Lower leg skin (tissue), 3 donors: ENCODE measurements at regions not wholly inside any gene's neighbourhood (a gene's known extent, or its start where the extent isn't known, plus 50 kb on each side); places are given as distances from the start of the nearest gene placed in this dataset.
"Not testable (repeated sequence)": the region's sequence is repeated elsewhere in the genome, so short reads cannot be mapped to it uniquely, and the experiment has no call there.

ENCODE experiments used
- POLR2A ChIP-seq, 2 donors: fragments of 450-650 bp; IDR thresholded peaks; one replicate each; pipeline ENCODE4 v1.6.1; 2016 to 2017; ENCODE audit warnings: antibody characterized with exemption in 2 of 2, mild to moderate bottlenecking in 1 of 2, moderate library complexity in 1 of 2
- TF ChIP-seq, protein P1 (sequence below), 3 donors: fragments of 450-650 bp; IDR thresholded peaks; one replicate each; pipeline ENCODE4 v1.5.1; 2016; ENCODE audit warnings: antibody characterized with exemption in 3 of 3, mild to moderate bottlenecking in 3 of 3, moderate library complexity in 2 of 3

DNA sequence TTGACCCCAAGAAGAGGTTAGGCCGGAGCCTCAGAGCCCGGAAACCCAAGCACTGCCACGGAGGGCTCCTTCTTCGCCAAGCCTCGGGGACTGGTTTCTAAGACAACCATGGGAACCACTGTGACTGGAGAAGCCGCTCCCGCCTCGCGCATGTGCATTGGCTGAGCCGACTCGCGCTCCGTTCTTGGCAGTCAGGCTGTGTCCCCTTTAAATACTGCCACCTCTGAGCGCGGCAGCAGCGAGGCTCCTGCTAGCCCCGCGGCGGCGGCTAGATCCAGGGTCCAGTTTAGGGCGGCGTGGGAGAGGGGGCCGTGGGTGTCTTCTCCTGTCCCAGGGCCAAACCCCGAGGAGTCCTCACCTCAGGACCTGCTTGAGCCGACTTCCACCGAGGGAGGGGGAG is 457.1 kb upstream of the ZNG1F start:
- not testable (repeated sequence) for TF ChIP-seq POLR2A (IDR thresholded peaks at IDR 0.05)
- TF ChIP-seq, protein P1, sequence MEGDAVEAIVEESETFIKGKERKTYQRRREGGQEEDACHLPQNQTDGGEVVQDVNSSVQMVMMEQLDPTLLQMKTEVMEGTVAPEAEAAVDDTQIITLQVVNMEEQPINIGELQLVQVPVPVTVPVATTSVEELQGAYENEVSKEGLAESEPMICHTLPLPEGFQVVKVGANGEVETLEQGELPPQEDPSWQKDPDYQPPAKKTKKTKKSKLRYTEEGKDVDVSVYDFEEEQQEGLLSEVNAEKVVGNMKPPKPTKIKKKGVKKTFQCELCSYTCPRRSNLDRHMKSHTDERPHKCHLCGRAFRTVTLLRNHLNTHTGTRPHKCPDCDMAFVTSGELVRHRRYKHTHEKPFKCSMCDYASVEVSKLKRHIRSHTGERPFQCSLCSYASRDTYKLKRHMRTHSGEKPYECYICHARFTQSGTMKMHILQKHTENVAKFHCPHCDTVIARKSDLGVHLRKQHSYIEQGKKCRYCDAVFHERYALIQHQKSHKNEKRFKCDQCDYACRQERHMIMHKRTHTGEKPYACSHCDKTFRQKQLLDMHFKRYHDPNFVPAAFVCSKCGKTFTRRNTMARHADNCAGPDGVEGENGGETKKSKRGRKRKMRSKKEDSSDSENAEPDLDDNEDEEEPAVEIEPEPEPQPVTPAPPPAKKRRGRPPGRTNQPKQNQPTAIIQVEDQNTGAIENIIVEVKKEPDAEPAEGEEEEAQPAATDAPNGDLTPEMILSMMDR (IDR thresholded peaks at IDR 0.05) = not testable (repeated sequence)
